T-helper 2 cell treated with Interferon-gamma antibody and Interleukin-4, amounts not matched to agents 100 ng/mL and 5 ng/mL, for 36 hours (primary cell): ENCODE measurements at regions not wholly inside any gene's neighbourhood (a gene's known extent, or its start where the extent isn't known, plus 50 kb on each side); places are given as distances from the start of the nearest gene placed in this dataset.
"Not testable (repeated sequence)": the region's sequence is repeated elsewhere in the genome, so short reads cannot be mapped to it uniquely, and the experiment has no call there.

Source experiments
- intact Hi-C: fragments of 100-400 bp; cut with micrococcal nuclease; formaldehyde crosslinking; loops from one replicate; pipeline ENCODE4 v1.15.1; 2023

DNA sequence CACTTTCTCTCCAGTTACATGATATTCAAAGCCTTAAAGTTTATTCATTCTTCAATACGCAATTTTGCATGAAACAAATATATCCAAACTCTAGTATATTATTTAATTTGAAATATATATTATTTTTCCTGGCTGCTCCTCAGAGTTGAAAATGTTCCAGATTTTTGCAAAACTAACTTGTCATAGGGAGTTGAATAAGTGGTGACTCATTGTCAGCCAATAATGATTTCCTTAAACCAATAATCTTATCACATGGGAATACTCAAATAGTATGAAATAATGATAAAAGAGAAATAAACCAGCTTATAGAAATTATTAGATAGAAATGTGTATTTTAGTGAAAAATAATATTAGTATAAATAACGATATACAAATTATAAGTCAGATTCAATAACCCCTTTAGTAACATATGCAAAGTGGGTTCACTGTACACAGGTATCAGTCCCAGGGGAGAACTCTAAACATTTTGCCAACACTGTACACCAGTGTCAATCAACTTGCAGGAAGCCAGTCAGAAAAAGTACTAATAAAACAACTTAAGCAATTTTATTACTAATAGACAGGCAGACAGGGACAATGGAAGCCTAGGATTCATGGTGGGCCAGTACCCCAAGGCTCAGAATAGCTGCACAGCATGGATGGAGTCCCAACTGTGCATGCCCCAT, 222.6 kb upstream of the KLHL1 start:
- intact Hi-C loops, result no loop called here

- intact Hi-C loops, result no loop called here
These were observed 216.3 kb upstream of the KLHL1 start for GRCh38 chr13:70324519-70324918.

DNA sequence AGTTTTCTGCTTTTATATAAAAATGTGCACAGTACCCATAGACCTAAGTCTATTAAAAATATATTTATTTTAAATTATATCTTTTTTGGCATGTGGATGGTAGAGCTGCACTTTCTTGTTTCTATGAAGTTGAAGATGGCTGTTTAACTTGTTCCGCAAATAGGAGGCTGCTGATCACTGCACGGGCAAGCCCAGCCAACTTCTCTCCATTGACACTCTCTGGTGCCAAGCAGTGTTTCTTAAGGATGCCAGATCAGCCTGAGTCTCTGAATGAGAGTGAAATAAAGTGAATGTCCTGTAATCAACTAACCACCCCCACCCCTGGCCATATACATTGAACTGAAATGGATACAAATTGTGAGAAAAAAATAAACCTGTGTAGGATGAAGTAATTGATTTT, 202.9 kb upstream of the KLHL1 start:
- intact Hi-C loops, result no loop called here

DNA sequence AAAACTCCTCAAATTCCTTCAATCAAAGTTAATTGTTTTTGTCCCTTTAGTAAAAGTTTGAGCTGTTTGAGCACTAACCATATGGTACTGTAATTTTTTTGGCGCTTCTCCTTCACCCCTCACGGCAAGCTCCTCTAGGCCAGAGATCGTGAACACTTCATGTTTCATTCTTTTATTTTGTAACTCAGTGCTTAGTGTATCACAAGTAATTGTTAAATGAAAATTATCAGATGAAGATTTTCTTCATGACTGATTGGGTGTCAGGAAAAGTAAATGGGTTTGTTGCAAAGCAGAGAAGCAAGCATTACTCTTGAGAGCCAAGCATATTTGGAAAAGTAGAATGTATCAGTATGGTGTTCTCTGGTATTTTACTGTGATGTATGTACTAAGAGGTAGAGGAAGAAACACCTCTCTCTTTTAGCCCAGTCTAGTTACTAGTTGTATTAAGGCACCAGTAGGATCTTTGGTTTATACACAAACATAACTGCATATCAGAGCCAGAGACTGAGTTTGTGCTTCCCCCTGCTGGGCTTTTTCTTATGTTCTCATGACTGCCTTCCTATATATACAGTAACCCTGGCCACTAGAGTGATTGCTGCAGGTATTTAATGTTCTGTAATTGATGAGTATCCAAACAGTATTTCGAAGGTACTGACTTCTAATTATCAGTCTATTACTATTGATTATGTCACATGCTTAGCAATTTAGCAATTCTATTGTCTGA, 202.3 kb upstream of the KLHL1 start:
- intact Hi-C loops, result no loop called here

DNA sequence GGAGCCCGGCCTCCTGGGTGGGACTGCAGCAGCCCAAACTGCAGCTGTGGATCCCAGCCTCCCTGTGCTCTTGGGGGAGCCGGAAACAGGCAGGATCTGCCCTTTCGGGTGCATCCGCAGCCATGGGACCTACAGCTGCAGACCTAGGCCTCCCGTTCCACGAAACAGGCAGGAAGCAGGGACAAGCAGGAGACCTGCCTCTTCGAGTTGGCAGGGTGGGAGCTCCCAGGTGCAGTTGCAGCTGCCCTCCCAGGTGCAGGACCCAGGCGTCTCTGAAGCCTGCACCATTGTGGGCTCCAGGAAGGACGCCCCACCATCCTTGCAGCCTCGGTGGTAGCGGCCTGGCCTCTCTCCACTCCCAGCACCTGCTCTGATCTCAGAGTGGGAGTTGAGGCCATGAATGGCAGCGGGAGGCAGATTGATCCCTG, 189.0 kb upstream of the KLHL1 start:
- intact Hi-C loops, result no loop called here

GRCh38 chr13:70284371-70284770, 176.1 kb upstream of the KLHL1 start:
- intact Hi-C loops, result no loop called here

GRCh38 chr13:70275841-70276240, 167.6 kb upstream of the KLHL1 start:
- intact Hi-C loops, result no loop called here

DNA sequence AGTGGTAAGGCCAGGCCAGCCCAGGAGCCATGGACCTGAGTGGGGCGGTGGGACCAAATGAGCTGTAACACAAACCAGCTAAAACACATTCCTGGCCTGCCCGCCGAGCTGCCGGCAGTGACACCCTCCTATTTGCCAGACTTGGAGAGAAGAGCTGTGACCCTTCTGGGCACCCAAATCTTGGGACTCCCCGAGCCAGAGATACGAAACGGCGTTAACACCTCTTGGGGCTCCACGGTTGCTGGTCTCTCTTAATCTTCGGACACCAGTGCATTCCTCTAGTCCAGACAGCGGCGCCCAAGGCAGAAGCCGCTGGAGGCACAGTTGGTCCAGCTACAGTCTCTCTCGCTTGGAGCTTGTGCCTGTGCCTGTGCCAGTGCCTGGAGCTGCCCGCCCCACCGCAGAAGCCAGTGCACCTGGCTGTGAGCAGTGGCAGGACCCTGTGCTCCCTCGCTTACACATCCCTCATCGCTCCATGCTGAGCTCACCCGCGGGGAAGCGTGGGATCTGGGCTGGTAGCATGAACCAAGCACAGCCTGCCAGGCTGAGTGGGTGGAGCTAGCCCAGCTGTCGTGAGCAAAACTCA, 147.2 kb upstream of the KLHL1 start:
- intact Hi-C loops, result no loop called here

DNA sequence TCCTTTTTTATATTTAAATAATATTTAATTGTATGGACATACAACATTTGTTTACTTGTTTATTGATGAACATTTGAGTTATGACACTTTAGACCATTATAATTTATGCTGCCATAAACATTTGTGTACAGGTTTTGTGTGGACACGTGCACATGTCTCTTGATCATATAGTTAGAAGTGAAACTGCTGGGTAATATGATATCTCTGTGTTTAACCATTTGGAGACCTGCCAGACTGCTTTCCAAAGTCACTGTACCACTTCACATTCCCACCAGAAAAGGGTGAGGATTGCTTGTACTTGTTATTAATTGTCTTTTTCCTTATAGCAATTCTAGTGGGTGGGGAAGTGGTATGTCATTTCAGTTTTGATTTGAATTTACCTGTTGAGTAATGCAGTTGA, 145.6 kb upstream of the KLHL1 start:
- intact Hi-C loops, result no loop called here

DNA sequence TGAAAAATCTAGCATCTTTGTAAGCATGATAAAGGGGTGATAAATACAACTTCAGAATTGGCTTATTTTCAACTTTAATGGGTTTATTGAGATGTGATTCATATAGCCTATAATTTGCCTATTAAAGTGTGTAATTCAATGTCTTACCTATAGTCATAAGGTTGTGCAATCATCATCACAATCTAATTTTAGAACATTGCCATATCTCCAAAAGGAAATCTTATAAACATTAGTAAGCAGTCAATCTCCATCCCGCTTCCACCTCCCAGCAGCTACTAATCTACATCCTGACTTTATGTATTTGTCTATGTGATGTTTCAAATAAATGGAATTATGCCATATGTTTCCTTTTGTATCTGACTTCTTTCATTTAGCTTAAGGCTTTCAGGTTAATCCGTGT, 145.2 kb upstream of the KLHL1 start:
- intact Hi-C loops, result no loop called here

GRCh38 chr13:70249332-70250064, 141.2 kb upstream of the KLHL1 start:
- intact Hi-C loops, result no loop called here

DNA sequence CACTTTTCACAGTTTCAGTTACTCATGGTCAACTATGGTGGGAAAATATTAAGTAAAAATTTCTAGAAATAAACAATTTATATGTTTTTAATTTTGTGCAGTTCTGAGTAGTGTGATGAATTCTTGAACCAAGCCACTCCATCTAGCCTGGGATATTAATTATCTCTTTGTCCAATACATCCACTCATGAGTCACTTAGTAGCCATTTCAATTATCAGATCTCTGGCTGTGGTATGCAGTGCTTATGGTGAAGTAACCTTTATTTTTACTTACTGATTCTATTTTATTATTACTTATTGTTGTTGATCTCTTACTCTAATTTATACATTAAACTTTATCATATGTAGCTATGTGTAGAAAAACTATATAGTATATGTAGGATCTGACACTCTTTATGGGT, 128.9 kb upstream of the KLHL1 start:
- intact Hi-C loops, result no loop called here

DNA sequence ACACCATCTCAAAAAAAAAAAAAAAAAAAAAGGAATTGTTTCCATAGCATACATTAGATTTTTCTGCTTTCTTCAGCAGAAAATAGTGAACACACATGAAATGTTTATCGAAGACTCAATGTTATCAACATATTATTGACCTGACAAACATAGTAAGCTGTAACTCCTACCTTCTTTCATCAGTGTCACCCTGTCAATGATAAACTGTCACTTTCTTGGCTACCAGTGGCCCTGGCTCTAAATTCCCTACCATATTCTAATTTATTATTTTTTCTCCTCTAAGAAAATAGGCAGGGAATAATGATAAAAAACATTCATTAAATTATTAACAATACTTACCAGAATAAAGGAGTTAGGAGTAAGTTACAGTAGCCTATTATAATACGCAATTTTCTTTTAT, 127.3 kb upstream of the KLHL1 start:
- intact Hi-C loops, result no loop called here

DNA sequence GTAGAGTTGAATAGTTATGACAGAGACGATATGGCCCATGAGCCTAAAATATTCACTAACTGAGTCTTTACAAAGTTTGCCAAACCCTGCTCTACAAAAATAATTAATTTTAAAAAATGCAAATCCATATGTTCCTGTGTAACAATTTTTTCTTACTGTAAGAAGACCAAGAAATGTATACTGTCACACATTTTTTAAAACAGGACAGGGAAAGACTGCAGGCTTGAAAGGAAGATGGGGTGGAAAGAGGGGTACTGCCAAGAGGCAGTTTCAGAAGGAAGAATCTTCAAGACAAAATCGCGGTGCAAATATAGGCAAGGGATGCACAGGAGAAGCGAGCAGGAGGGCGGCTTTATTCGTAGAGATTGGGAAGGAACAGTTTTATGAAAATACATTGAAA, 115.7 kb upstream of the KLHL1 start:
- intact Hi-C loops, result no loop called here

DNA sequence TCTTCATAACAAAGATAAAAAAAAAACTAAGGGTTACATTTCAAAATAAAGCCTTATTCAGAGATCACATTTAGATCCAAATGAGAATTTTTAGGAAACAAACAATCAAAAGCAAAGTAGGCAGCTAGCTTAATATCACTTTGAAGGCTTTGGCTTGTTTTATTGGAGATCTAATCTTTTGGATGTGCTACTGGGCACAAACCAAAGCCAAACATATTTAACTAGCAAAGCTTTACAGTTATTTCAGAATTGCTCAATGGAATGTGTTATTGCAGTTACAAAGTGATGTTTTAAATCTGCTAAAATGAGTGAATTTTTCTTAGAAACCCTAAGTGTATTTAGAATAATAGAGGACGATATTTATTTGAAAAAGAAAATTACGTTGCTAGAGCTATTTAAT, 114.7 kb upstream of the KLHL1 start:
- intact Hi-C loops, result no loop called here

DNA sequence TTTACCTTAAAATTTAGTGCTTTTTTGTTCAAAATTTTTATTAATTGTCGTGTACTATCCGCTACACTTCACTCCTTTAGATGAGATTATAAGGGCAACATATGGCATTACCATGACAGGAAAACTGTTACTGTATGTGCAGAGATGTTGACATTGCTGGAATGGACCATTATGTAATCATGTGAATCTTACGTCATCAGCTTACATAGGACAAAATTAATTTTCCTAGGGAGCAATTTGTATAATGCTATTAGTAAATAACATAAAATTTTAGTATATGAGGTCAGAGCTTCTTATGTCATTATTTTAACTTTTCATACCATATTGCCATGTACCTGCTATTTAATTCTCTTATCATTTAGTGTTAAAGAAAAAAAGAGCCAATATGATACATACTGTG, 110.4 kb upstream of the KLHL1 start:
- intact Hi-C loops, result no loop called here

- intact Hi-C loops, result not testable (repeated sequence)
These were observed 100.7 kb upstream of the KLHL1 start for GRCh38 chr13:70208968-70209367.

DNA sequence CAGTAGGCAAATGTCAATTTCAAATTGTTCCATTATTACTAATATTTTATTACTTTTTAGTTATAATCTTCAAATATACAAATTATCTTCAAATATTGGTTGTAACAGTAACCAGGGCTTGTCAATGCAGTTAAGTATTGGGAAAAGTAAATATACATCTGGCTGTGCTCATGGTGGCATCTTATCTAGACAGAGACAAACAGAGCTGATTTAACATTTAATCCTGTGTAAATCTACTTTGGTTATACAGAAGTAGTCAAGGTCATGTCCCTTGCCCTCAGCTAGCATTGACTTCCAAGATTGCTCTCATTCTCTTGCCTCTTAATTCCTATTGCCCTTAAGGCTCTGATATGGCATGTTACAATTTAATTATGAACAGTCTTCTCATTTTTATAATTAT, 98.4 kb upstream of the KLHL1 start:
- intact Hi-C loops, result no loop called here

- intact Hi-C loops, result no loop called here
These were observed 95.5 kb upstream of the KLHL1 start for GRCh38 chr13:70203661-70204229.

DNA sequence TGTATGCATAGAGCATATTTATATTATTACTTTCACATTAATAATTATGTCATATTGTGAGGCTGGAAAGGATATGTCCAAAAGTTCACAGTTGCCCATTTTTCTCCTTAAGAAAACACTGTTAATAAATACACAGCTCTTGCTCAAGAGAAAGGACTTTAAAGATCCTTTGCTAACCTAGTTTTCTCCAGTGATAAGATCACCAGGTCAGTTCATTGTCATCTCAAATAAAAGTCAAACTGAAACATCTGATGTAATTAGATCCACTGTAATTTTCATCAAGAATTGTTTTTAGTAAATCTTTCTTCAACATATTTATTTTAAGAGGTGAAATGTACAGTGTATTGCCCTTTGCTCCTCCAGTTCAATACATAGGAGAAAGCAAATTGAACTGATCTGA, 82.8 kb upstream of the KLHL1 start:
- intact Hi-C loops, result no loop called here

DNA sequence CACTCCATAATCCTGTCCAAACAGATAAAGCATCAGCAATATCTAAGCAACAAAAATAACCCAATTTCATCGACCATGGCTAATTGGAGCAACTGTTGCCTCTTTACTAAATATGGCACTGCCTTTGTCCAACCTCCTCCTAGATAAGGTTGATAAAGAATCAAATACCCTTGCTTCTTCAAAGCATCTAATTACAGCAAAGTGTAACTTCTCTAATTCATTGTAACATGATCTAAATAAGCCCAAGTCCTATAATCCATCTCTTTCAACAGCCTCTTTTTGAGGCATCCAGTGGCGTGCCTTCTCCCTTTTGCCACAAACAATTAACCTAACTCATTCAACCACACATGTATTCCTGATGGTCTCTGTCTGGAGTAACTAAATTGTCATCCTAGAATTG, 81.7 kb upstream of the KLHL1 start:
- intact Hi-C loops, result no loop called here

DNA sequence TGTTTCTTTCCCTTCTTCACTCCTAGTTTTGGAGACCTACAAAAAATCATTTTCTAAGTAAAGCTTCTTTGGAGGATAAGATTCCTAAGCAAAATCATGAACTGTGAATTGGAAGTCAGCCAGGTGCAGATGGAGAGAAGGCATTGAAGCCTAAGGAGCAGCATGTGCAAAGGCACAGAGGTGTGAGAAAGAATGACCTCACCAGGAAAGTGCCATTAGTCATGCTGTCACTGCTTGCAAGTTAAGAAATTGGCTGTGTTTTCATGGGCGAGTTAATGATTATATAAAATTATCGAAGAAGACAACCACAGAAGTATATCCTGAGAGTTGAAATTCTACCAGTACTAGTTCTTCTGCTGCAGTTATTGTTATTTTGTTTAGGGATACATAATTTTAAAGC, 80.3 kb upstream of the KLHL1 start:
- intact Hi-C loops, result no loop called here
